Stomach (tissue), 4 donors: ENCODE measurements at regions not wholly inside any gene's neighbourhood (a gene's known extent, or its start where the extent isn't known, plus 50 kb on each side); places are given as distances from the start of the nearest gene placed in this dataset.

Experiments used
- POLR2A ChIP-seq, 4 donors: fragments of 450-650 bp; IDR thresholded peaks; one replicate each; pipeline ENCODE4 v1.6.1; 2016; ENCODE audit warnings: antibody characterized with exemption in 4 of 4, control low read depth in 2 of 4, mild to moderate bottlenecking in 1 of 4, moderate library complexity in 1 of 4
- POLR2AphosphoS5 ChIP-seq, 3 donors: sonication (generic); formaldehyde crosslinking; IDR thresholded peaks; one replicate each; pipeline ENCODE4 v1.6.1; 2016; ENCODE audit warnings: antibody characterized with exemption in 3 of 3
- TF ChIP-seq, protein P1 (sequence below), 7 experiments: fragments of 450-650 bp in 4 of 7; fragments of 200-600 bp in 3 of 7; sonication (generic) in 3 of 7; IDR thresholded peaks; one replicate each; pipeline ENCODE4 v1.5.1; 2016 to 2019; ENCODE audit warnings: antibody characterized with exemption in 7 of 7, control low read depth in 2 of 7, mild to moderate bottlenecking in 1 of 7

- TF ChIP-seq, protein P1, sequence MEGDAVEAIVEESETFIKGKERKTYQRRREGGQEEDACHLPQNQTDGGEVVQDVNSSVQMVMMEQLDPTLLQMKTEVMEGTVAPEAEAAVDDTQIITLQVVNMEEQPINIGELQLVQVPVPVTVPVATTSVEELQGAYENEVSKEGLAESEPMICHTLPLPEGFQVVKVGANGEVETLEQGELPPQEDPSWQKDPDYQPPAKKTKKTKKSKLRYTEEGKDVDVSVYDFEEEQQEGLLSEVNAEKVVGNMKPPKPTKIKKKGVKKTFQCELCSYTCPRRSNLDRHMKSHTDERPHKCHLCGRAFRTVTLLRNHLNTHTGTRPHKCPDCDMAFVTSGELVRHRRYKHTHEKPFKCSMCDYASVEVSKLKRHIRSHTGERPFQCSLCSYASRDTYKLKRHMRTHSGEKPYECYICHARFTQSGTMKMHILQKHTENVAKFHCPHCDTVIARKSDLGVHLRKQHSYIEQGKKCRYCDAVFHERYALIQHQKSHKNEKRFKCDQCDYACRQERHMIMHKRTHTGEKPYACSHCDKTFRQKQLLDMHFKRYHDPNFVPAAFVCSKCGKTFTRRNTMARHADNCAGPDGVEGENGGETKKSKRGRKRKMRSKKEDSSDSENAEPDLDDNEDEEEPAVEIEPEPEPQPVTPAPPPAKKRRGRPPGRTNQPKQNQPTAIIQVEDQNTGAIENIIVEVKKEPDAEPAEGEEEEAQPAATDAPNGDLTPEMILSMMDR (IDR thresholded peaks at IDR 0.05): no peak
- no peak for TF ChIP-seq POLR2AphosphoS5 (IDR thresholded peaks at IDR 0.05)
- no peak for TF ChIP-seq POLR2A (IDR thresholded peaks at IDR 0.05)
These were observed 87.0 kb upstream of the AMOTL1 start for GRCh38 chr11:94681140-94681539.
